DMS114 treated with DMSO at 0.1 percent for 48 hours (cell line): ENCODE measurements at regions not wholly inside any gene's neighbourhood (a gene's known extent, or its start where the extent isn't known, plus 50 kb on each side); places are given as distances from the start of the nearest gene placed in this dataset.
A peak's percentile ranks its signal among the peaks of the same experiment; 100 is the strongest.

Experiments
- DNase-seq: peaks from one replicate; lab custom pipeline; 2025; ENCODE audit not compliant: unreplicated experiment; lab: John Stamatoyannopoulos, UW

DNA sequence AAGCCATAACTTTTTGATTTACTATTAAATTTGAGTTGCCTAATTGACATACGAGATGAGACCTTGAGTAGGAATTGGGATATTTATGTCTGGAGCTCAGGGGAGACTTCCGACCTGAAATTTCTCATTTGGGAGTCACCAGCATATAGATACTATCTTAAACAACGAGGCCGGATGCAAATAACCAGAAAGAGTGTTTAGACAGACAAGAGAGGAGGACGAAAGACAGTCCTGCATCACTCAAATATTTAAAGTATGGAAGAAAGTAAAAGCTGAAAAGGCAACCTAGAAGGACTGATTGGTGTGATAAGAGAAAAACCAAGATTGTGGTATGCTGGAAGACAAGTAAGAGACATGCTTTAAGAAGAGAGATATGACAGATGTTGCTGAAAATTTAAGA, 675.0 kb upstream of the NUDT12 start:
- DNase-seq: no peak

- DNase-seq: peak; percentile 52
These were observed 661.5 kb upstream of the NUDT12 start for GRCh38 chr5:104223885-104224773.

DNA sequence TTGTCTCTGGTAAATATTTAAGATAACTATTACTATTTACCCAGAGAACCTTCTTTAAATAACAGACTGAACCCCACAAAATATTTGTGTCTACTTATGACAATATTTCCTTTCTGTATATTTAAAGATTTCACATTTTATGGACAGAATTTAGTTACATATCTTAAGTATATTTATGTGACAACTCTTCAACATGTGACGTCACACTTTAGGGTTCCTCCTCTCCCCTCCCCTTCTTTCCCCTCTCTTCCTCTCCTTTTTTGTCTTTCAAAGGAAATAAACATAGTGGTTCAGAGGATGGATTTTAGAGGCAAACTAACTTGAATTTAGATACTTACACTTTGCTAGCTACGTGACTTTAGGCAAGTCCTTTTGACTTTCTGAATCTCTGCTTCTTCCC, 655.6 kb upstream of the NUDT12 start:
- no peak for DNase-seq

DNA sequence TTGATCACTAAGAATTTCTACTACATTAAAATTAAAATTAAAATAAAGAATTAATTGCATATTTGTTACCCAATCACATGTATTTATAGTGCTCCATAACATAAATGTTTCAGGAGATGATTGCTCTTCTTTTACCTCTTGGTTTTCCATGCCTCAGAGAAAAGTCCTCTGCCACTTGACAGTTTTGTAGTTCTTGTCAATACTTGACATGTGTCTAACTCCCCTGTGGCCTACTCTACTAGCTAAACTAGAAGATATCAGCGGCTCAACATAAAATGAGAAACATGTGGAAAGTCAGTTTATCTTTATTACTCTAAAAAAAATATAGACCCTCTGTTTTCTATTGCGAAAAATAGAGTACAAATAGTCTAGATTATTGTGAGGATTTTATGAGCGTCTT, 650.6 kb upstream of the NUDT12 start:
- no peak for DNase-seq

DNA sequence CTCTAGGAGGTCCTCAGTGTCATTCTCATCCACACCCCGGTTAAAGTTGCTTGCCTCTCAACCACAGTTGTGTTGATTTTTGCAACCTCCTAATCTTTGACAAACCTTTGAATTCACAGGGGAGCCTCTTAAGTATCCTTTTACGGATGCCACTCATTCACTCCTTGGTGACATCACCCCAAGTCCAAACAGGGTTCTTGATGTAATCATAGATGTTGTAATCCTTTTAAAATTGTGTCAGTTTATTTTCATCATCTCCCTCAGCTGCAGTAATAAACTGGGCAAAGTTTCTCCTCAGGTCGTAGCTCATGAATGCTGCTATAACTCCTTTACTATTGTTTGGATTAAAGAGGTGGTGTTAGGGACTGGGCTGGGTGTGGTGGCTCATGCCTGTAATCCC, 637.2 kb upstream of the NUDT12 start:
- no peak for DNase-seq

DNA sequence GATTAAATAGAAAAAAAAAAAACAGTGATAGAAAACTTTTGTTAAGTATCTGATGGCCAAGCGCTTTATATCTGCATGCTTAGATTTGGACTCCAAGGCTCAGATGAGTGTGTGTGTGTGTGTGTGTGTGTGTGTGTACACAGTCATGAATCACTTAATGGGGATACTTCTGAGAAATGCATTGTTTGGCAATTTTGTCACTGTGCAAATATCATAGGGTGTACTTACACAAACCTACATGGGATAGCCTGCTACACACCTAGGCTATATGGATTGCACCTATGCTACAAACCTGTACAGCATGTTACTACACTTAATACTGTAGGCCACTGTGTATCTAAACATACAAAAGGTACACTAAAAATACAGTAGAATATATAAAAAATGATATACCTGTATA, 635.6 kb upstream of the NUDT12 start:
- DNase-seq: no peak

- DNase-seq: no peak
These were observed 627.3 kb upstream of the NUDT12 start for GRCh38 chr5:104189909-104190308.

DNA sequence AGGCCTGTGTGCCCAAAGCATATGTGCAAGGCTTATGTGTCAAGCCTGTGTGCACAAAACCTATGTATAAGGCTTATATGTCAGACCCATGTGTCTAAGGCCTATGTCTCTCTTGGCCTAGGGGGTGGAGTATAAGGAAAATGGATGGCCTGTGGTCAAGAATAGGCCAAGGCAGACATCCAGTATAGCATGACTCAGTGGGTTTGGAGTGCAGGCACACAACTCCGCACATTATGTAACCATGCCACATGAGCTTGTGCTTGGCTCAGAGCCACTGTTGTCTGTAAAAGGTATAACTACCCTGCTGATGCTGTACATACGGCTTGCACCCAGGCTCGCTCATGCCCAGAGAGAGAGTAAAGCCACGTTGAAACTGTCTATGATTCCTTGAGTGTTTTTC, 626.4 kb upstream of the NUDT12 start:
- DNase-seq: no peak

DNA sequence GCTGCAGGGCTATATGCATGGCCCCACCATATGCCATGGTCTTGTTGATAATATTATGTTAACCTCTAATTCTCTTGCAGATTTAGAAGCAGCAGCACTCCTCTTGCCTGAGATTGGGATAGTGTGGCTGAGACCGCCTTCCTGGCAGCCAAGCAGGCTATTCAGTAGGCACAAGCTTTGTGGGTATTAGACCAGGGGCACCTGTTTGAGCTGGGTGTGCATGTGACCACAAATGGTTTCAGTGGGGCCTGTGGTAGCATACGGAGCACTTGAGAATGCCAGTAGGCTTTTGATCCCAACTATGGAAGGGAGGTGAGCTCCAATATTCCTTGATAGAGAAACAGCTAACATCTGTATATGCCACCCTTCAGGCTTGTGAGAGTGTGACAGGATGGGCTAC, 625.1 kb upstream of the NUDT12 start:
- DNase-seq: no peak

DNA sequence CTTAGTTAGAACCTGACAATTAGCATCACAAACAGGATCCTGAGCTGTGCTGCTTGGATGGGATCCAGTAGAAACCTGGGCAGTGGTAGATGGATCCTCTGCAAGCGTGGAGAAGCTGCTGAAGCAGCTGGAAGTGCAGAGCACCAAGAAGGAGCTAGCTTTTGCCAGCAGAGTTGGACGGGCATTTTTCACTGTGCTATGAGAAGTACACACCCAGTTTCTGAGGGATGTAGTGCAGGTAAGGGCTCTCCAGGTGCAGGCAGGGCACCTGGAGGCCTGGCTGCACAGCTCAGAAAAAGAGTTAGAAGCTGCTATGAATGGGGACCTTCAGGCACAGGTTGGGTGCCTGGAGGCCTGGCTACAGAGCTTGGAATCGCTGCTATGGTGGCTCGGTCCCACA, 623.9 kb upstream of the NUDT12 start:
- DNase-seq: no peak

GRCh38 chr5:104186100-104186499, 623.5 kb upstream of the NUDT12 start:
- no peak for DNase-seq

GRCh38 chr5:104184264-104184663, 621.7 kb upstream of the NUDT12 start:
- no peak for DNase-seq

GRCh38 chr5:104178829-104179456, 616.4 kb upstream of the NUDT12 start:
- peak; percentile 21 for DNase-seq

DNA sequence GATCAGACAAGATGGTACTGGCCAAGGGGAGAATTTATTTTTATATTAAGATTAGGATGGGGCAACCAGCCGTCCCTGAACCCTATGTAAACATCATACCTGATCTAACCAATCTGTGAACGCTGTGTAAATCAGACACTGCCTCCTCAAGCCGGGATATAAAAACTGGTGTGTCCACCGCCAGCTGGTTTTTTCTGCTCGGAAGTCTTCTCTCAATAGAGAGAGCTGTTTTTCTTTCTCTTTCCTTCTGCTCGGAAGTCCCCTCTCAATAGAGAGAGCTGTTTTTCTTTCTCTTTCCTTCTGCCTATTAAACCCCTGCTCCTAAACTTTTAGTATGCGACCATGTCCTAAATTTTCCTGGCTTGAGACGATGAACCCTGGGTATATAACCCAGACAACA, 615.5 kb upstream of the NUDT12 start:
- no peak for DNase-seq

DNA sequence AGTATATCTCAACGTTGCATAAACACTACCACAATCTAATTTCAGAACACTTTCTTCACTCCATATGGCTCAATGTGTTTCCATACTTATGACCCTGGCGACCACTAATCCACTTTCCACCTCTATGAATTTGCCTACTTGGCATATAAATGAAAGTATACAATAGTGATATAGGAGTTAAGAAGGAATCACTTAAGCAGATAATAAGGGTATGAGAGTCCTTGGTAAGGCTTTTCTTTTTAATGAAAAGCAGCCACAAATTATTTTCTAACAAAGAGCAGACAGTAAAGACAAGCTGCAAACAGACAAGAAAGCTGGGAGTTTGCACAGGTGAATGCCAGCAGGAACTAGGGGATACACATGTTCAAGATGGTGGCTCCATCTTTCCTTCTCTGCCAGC, 615.1 kb upstream of the NUDT12 start:
- DNase-seq: no peak

DNA sequence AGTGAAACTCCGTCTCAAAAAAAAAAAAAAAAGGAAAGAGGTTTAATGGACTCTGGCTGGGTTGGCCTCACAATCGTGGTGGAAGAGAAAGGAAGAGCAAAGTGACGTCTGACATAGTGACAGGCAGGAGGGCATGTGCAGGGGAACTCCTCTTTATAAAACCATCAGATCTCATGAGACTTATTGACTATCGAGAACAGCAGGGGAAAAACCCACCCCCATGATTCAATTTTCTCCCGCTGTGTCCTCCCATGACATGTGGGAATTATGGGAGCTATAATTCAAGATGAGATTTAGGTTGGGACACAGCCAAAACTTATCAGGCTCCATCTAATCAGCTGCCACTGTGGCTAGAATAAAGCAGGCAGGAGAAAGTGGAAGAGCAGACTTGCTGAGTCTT, 610.4 kb upstream of the NUDT12 start:
- DNase-seq: no peak

- DNase-seq: no peak
These were observed 609.5 kb upstream of the NUDT12 start for GRCh38 chr5:104171958-104172690.

GRCh38 chr5:104170926-104171325, 608.3 kb upstream of the NUDT12 start:
- DNase-seq: no peak

DNA sequence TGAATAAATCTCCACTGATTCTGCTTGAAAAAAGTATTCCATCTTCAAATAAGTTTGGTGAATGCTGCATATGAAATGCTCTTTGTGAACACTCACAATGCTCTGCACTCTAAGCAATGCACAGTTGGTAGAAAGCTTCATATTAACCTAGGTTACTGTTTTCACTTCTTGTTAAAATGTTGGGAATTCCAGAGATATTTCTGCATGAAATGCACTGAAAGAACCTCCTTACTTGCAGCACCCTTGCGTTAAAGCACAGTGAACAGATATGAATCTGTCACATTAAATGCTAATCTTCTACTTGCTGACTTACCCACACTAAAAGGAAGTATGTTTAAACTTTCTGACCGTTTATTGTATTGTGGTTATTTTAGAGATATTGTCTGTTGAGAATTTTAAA, 584.1 kb upstream of the NUDT12 start:
- DNase-seq: peak; percentile 85

DNA sequence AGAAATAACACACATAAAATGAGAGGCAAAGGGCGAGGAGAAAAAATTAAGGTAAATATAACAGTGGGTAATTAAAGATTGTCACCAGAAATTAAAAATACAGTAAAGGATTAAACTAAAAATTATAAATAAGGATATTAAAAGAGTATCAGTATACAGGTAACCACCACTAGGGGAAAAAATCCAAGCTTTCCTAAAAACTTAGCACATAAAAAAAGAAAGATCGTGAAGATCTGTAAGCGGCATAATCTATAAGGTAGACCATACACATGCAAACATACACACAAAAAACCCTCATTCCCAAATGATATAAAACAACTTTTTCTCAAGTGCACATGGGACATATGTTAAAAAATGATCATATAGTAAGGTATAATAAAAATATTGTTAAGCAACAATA, 577.3 kb upstream of the NUDT12 start:
- DNase-seq: no peak

DNA sequence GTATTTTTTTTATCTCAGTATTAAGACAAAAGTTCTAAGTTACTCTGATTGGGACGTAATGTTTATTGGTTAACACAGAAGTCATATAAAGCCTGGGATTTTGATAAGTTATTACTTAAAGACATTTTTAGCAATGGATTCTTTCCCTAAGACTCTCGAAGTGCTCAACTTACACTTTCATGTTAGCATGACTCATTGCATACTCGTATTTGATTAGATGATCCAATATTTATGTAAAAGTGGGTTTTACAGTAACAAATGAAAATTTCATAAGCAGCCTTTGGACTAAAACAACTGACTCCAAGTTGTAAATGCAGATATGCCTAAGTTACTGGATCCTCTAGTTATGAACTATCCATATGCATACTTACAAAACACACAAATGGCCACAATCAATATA, 567.7 kb upstream of the NUDT12 start:
- DNase-seq: no peak

DNA sequence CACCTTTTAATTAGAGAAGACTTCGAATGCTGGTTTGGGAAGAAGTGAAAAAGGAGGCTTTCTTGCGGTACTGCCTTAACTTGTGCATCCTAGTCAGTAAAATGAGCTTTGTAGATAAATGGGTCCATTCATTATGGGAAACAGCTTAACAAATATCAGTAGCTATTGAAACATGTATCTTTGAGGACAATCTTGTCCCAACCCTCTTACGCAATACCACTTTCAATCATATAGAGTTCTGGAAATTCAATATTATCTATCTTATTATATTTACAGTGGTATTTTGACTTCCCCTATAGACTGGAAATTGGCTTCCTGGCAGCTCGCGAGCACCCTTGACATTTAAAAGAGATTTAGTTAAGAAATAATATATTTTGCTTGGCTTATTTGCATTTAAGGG, 565.8 kb upstream of the NUDT12 start:
- no peak for DNase-seq
